SK-N-SH treated with all-trans-retinoic acid at 6 μM for 48 hours (cell line): ENCODE measurements at regions not wholly inside any gene's neighbourhood (a gene's known extent, or its start where the extent isn't known, plus 50 kb on each side); places are given as distances from the start of the nearest gene placed in this dataset.

Experiments
- ARNTL ChIP-seq: fragments of 450-650 bp; formaldehyde crosslinking; IDR thresholded peaks from 2 replicates; pipeline ENCODE4 v1.5.0; 2020; ENCODE audit warnings: low read depth, mild to moderate bottlenecking, moderate library complexity, borderline replicate concordance
- BACH2 ChIP-seq: fragments of 250-450 bp; sonication (Bioruptor Pico); IDR thresholded peaks from 2 replicates; pipeline ENCODE4 v1.9.0; 2021; ENCODE audit warnings: mild to moderate bottlenecking, borderline replicate concordance
- CREB5 ChIP-seq: fragments of 250-450 bp; sonication (Bioruptor Pico); IDR thresholded peaks from 2 replicates; pipeline ENCODE4 v1.5.1; 2020; ENCODE audit warnings: low read depth, mild to moderate bottlenecking, moderate library complexity
- CSDC2 ChIP-seq: fragments of 250-450 bp; sonication (Bioruptor Pico); IDR thresholded peaks from 2 replicates; pipeline ENCODE4 v1.5.0; 2020; ENCODE audit warnings: mild to moderate bottlenecking, moderate library complexity
- CSRNP3 ChIP-seq: fragments of 250-450 bp; sonication (Bioruptor Pico); IDR thresholded peaks from 2 replicates; pipeline ENCODE4 v1.5.1; 2021; ENCODE audit warnings: mild to moderate bottlenecking, moderate library complexity
- ISL1 ChIP-seq: fragments of 250-450 bp; sonication (Bioruptor Pico); IDR thresholded peaks from 2 replicates; pipeline ENCODE4 v2.1.2; 2022; ENCODE audit warnings: mild to moderate bottlenecking, moderate library complexity
- PATZ1 ChIP-seq: fragments of 250-450 bp; sonication (Bioruptor Pico); IDR thresholded peaks from 2 replicates; pipeline ENCODE4 v1.8.0; 2020; ENCODE audit warnings: mild to moderate bottlenecking, moderate library complexity, borderline replicate concordance
- POU6F1 ChIP-seq: fragments of 250-450 bp; sonication (Bioruptor Pico); IDR thresholded peaks from 2 replicates; pipeline ENCODE4 v1.8.0; 2021; ENCODE audit warnings: low read depth, mild to moderate bottlenecking, moderate library complexity, borderline replicate concordance
- PPARA ChIP-seq: fragments of 250-450 bp; sonication (Bioruptor Pico); IDR thresholded peaks from 2 replicates; pipeline ENCODE4 v1.5.0; 2020; ENCODE audit warnings: mild to moderate bottlenecking, borderline replicate concordance
- ZFP3 ChIP-seq: fragments of 250-450 bp; sonication (Bioruptor Pico); IDR thresholded peaks from 2 replicates; pipeline ENCODE4 v1.5.0; 2020; ENCODE audit warnings: mild to moderate bottlenecking, moderate library complexity
- ZFP30 ChIP-seq: fragments of 450-650 bp; formaldehyde crosslinking; IDR thresholded peaks from 2 replicates; pipeline ENCODE4 v1.5.0; 2022; ENCODE audit warnings: mild to moderate bottlenecking, moderate library complexity
- ZNF8 ChIP-seq: fragments of 450-650 bp; formaldehyde crosslinking; IDR thresholded peaks from 2 replicates; pipeline ENCODE4 v1.5.0; 2020; ENCODE audit warnings: mild to moderate bottlenecking, moderate library complexity

GRCh38 chr17:79440251-79440650 is 170.6 kb downstream of the RBFOX3 start:
- no peak for TF ChIP-seq POU6F1 (CRISPR knock-in tag)
- no peak for TF ChIP-seq ARNTL (CRISPR knock-in tag)
- TF ChIP-seq CSDC2 (CRISPR knock-in tag): no peak
- TF ChIP-seq ZFP30 (CRISPR knock-in tag): no peak
- TF ChIP-seq CREB5: no peak
- TF ChIP-seq PATZ1 (CRISPR knock-in tag): no peak
- TF ChIP-seq CSRNP3 (CRISPR knock-in tag): no peak
- TF ChIP-seq ISL1 (CRISPR knock-in tag): no peak
- no peak for TF ChIP-seq BACH2 (CRISPR knock-in tag)
- no peak for TF ChIP-seq PPARA (CRISPR knock-in tag)
- no peak for TF ChIP-seq ZNF8
- TF ChIP-seq ZFP3 (CRISPR knock-in tag): no peak
